ENCODE measurements at regions not wholly inside any gene's neighbourhood (a gene's known extent, or its start where the extent isn't known, plus 50 kb on each side); places are given as distances from the start of the nearest gene placed in this dataset.

DNA sequence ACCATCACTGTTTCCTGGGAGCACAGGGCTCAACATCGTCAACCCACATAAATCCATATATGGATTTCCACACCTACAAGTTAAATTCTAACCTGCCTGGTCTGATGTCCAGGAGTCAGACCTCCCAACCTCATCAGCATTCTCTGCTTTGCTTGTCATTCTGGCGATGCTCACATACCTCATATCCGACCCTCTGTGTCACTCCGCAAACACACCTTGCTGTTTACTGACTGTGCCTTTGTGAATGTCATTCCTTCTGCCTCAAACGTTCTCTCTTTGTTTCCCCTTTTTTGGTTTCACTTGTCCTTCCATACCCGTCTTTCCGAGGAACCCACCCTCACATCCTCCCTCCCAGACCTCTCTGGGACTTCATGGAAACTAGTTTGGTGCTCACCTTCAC is 187.1 kb downstream of the ACTR3 start:
- TF ChIP-seq, protein P1, sequence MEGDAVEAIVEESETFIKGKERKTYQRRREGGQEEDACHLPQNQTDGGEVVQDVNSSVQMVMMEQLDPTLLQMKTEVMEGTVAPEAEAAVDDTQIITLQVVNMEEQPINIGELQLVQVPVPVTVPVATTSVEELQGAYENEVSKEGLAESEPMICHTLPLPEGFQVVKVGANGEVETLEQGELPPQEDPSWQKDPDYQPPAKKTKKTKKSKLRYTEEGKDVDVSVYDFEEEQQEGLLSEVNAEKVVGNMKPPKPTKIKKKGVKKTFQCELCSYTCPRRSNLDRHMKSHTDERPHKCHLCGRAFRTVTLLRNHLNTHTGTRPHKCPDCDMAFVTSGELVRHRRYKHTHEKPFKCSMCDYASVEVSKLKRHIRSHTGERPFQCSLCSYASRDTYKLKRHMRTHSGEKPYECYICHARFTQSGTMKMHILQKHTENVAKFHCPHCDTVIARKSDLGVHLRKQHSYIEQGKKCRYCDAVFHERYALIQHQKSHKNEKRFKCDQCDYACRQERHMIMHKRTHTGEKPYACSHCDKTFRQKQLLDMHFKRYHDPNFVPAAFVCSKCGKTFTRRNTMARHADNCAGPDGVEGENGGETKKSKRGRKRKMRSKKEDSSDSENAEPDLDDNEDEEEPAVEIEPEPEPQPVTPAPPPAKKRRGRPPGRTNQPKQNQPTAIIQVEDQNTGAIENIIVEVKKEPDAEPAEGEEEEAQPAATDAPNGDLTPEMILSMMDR (IDR thresholded peaks at IDR 0.05; ENCODE audit: insufficient read depth, low read length), result no peak
- TF ChIP-seq GABPA (IDR thresholded peaks at IDR 0.05; ENCODE audit: low read depth) (no peak), POLR2AphosphoS5 (IDR thresholded peaks at IDR 0.05; ENCODE audit: low read depth) (no peak)
